IMR-90 (cell line): ENCODE measurements at regions not wholly inside any gene's neighbourhood (a gene's known extent, or its start where the extent isn't known, plus 50 kb on each side); places are given as distances from the start of the nearest gene placed in this dataset.

Experiments
- ATAC-seq: fragments of 200-7000 bp; cut with Tn5 transposase; 2 replicates; pipeline ENCODE4 v1.9.1; 2020; ENCODE audit warnings: low read depth, mild to moderate bottlenecking, moderate library complexity
- BruUV-seq: library from RNA; stranded (reverse); fragments of 400-500 nt; replicated peaks from 2 replicates; lab custom pipeline; 2021; lab: Mats Ljungman, UMichigan
- CTCF ChIA-PET: fragments of 300-600 bp; formaldehyde crosslinking; extraction: SDS; loops from one replicate; lab custom pipeline; 2021; ENCODE audit warnings: antibody characterized with exemption; lab: Yijun Ruan, JAX
- POLR2A ChIA-PET: fragments of 300-600 bp; sonication (Branson Sonifier 250); formaldehyde crosslinking; loops from one replicate; lab custom pipeline; 2022; ENCODE audit warnings: antibody characterized with exemption; ENCODE audit not compliant: unreplicated experiment; lab: Charles Lee
- DNase-seq: peaks from one replicate; pipeline ENCODE4 v3.0.0; 2013
- H2AFZ ChIP-seq: replicated peaks from 2 replicates; pipeline ENCODE3; 2013; ENCODE audit warnings: low read length, mild to moderate bottlenecking; ENCODE audit not compliant: poor library complexity
- H2AK5ac ChIP-seq: 2 replicates; pipeline ENCODE4 v1.6.1; 2013; ENCODE audit warnings: low read depth, low read length, inconsistent platforms
- H2AK9ac ChIP-seq: replicated peaks from 2 replicates; pipeline ENCODE3; 2013; ENCODE audit warnings: mild to moderate bottlenecking, low read depth, low read length, moderate library complexity; ENCODE audit not compliant: poor library complexity
- H2BK120ac ChIP-seq: 2 replicates; pipeline ENCODE4 v1.6.1; 2013; ENCODE audit warnings: low read depth, low read length, inconsistent platforms
- H2BK15ac ChIP-seq: 3 replicates; pipeline ENCODE4 v1.6.1; 2013; ENCODE audit warnings: low read depth, low read length, inconsistent platforms
- H2BK20ac ChIP-seq: 2 replicates; pipeline ENCODE4 v1.6.1; 2013; ENCODE audit warnings: low read depth, mild to moderate bottlenecking, inconsistent platforms, low read length, moderate library complexity
- H2BK5ac ChIP-seq: 2 replicates; pipeline ENCODE4 v1.6.1; 2013; ENCODE audit warnings: mild to moderate bottlenecking, low read depth, low read length, inconsistent platforms; ENCODE audit not compliant: poor library complexity, severe bottlenecking
- H3K14ac ChIP-seq: replicated peaks from 2 replicates; pipeline ENCODE4 v1.6.1; 2013; ENCODE audit warnings: low read depth, low read length, inconsistent platforms
- H3K18ac ChIP-seq: 2 replicates; pipeline ENCODE4 v1.6.1; 2013; ENCODE audit warnings: low read depth, low read length, control low read depth
- H3K23ac ChIP-seq: 2 replicates; pipeline ENCODE4 v1.6.1; 2013; ENCODE audit warnings: low read depth, low read length, inconsistent platforms
- H3K27ac ChIP-seq: 2 replicates; pipeline ENCODE4 v1.5.1; 2013; ENCODE audit warnings: mild to moderate bottlenecking, control low read depth, low read length; ENCODE audit not compliant: insufficient read depth
- H3K27me3 ChIP-seq: 2 replicates; pipeline ENCODE4 v1.6.1; 2013; ENCODE audit warnings: low read length; ENCODE audit not compliant: control insufficient read depth, insufficient read depth
- H3K36me3 ChIP-seq: 2 replicates; pipeline ENCODE4 v1.6.1; 2013; ENCODE audit warnings: low read length, mixed read lengths; ENCODE audit not compliant: control insufficient read depth, insufficient read depth
- H3K4ac ChIP-seq: 2 replicates; pipeline ENCODE4 v1.6.1; 2013; ENCODE audit warnings: low read depth, low read length, inconsistent platforms
- H3K4me1 ChIP-seq: 2 replicates; pipeline ENCODE4 v1.6.1; 2013; ENCODE audit warnings: low read length, mixed read lengths; ENCODE audit not compliant: control insufficient read depth, insufficient read depth
- H3K4me2 ChIP-seq: 2 replicates; pipeline ENCODE4 v1.6.1; 2013; ENCODE audit warnings: low read depth, mild to moderate bottlenecking, control low read depth, low read length, moderate library complexity
- H3K4me3 ChIP-seq: 2 replicates; pipeline ENCODE4 v1.5.1; 2013; ENCODE audit warnings: low read depth, mild to moderate bottlenecking, control low read depth, low read length, moderate library complexity; ENCODE audit not compliant: insufficient read depth
- H3K56ac ChIP-seq: 2 replicates; pipeline ENCODE4 v1.6.1; 2013; ENCODE audit warnings: low read length, inconsistent platforms; ENCODE audit not compliant: insufficient read depth; ENCODE audit errors: extremely low read depth
- H3K79me1 ChIP-seq, 2 experiments: 2 replicates each; pipeline ENCODE4 v1.6.1; 2013; ENCODE audit warnings: low read length in 2 of 2, inconsistent platforms in 1 of 2, low read depth in 1 of 2
- H3K9ac ChIP-seq: 2 replicates; pipeline ENCODE4 v1.6.1; 2013; ENCODE audit warnings: low read depth, low read length, control low read depth
- H3K9me1 ChIP-seq: 2 replicates; pipeline ENCODE4 v1.6.1; 2013; ENCODE audit warnings: low read length, inconsistent platforms; ENCODE audit not compliant: insufficient read depth
- H3K9me3 ChIP-seq: 2 replicates; pipeline ENCODE4 v1.6.1; 2013; ENCODE audit warnings: low read length; ENCODE audit not compliant: control insufficient read depth, insufficient read depth
- H4K20me1 ChIP-seq: 2 replicates; pipeline ENCODE4 v1.6.1; 2013; ENCODE audit warnings: low read length, inconsistent platforms; ENCODE audit not compliant: insufficient read depth
- H4K5ac ChIP-seq: 2 replicates; pipeline ENCODE4 v1.6.1; 2013; ENCODE audit warnings: mild to moderate bottlenecking, low read depth, low read length, control low read depth
- H4K8ac ChIP-seq, 2 experiments: 2 replicates each; pipeline ENCODE4 v1.6.1; 2013; ENCODE audit warnings: low read depth in 2 of 2, low read length in 2 of 2, control low read depth in 1 of 2, inconsistent platforms in 1 of 2
- H4K91ac ChIP-seq: 2 replicates; pipeline ENCODE4 v1.6.1; 2013; ENCODE audit warnings: low read depth, low read length, inconsistent platforms; ENCODE audit not compliant: insufficient read depth
- WGBS, 2 experiments: methylation state at CpG; one replicate each; pipeline versions ENCODE4 v1.1.5 to v1.1.7; 2013; ENCODE audit warnings: missing lambda C conversion rate in 2 of 2; ENCODE audit not compliant: insufficient read length in 1 of 2; ENCODE audit errors: extremely low coverage in 2 of 2; 5-methylcytosine and 5-hydroxymethylcytosine counted together
- dilution Hi-C: fragments of 300-500 bp; cut with HindIII; formaldehyde crosslinking; loops from one replicate; pipeline ENCODE4 v1.14.3; 2018; ENCODE audit warnings: low sequenced_read_pairs; ENCODE audit not compliant: unreplicated experiment
- in situ Hi-C: fragments of 300-500 bp; cut with MboI; formaldehyde crosslinking; loops from 3 replicates; pipeline ENCODE4 v1.14.3; 2019; ENCODE audit warnings: low sequenced_read_pairs, inconsistent platforms, mixed read lengths
- intact Hi-C: fragments of 100-400 bp; cut with micrococcal nuclease; formaldehyde crosslinking; loops from 2 replicates; pipeline ENCODE4 v1.10.0; 2022
- TF ChIP-seq, protein P1 (sequence below): fragments of 150-350 bp; IDR thresholded peaks from 2 replicates; pipeline ENCODE4 v1.6.1; 2016; ENCODE audit warnings: low read depth, mild to moderate bottlenecking, low read length, moderate library complexity, borderline replicate concordance

GRCh38 chr2:215536510-215536909 is 100.6 kb upstream of the FN1 start:
- Histone ChIP-seq H3K56ac (0 out of 2 replicates have a peak overlapping the region, but pooled peaks have one; percentile 8), H3K9me1 (no peaks in the 10 kb centered on the region; the same call in 1 of the 2 replicates), H3K27ac (peak overlapping the region; percentile 70; the same call in 1 of the 2 replicates), H2BK120ac (peak overlapping the region; percentile 89), H3K23ac (peak overlapping the region; percentile 72; the same call in 1 of the 2 replicates), H3K18ac (peak overlapping the region; percentile 100), H3K79me1 (no peaks in the 10 kb centered on the region), H3K27me3 (no peaks in the 10 kb centered on the region), H3K4ac (peak overlapping the region; percentile 86; the same call in 1 of the 2 replicates), H2AFZ (no peak overlapping the region), H4K5ac (peak overlapping the region; percentile 100), H4K20me1 (no peaks in the 10 kb centered on the region), H2BK15ac (peak overlapping the region; percentile 69; the same call in 1 of the 3 replicates), H3K9ac (peak overlapping the region; percentile 38; the same call in 1 of the 2 replicates), H3K9me3 (0 out of 2 replicates have a peak, but pooled peaks cover 5% of the 10 kb centered on the region), H3K4me3 (no peak overlapping the region), H2BK20ac (peak overlapping the region; percentile 81; the same call in 1 of the 2 replicates), H2AK9ac (no peak overlapping the region), H3K36me3 (no peaks in the 10 kb centered on the region), H3K4me1 (peaks cover 11% of the 10 kb centered on the region), H4K8ac (peak overlapping the region; percentile 49 to 81), H4K91ac (peak overlapping the region; percentile 53; the same call in 1 of the 2 replicates), H3K4me2 (peak overlapping the region; percentile 68; the same call in 1 of the 2 replicates), H2BK5ac (peak overlapping the region; percentile 85), H2AK5ac (peak overlapping the region; percentile 13; the same call in 1 of the 2 replicates), H3K14ac (peak overlapping the region; percentile 72)
- in situ Hi-C loops (no loop called here), intact Hi-C loops (loop anchor here (2.0 kb wide), 1 partner anchor 76 kb away; no protein-coding TSS in a partner anchor), dilution Hi-C loops (no loop called here)
- no peak for ATAC-seq
- TF ChIP-seq, protein P1, sequence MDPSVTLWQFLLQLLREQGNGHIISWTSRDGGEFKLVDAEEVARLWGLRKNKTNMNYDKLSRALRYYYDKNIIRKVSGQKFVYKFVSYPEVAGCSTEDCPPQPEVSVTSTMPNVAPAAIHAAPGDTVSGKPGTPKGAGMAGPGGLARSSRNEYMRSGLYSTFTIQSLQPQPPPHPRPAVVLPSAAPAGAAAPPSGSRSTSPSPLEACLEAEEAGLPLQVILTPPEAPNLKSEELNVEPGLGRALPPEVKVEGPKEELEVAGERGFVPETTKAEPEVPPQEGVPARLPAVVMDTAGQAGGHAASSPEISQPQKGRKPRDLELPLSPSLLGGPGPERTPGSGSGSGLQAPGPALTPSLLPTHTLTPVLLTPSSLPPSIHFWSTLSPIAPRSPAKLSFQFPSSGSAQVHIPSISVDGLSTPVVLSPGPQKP, result no peak
- DNase-seq, result peak; percentile 25
- no CpG with 5 or more reads among the region's 5 CpGs for WGBS, 2 experiments
- BruUV-seq, result no TSS peak
- ChIA-PET POLR2A (no interaction called here), CTCF (interaction anchor here (0.6 kb wide), 1 partner anchor 88 kb away, joined by 4 read pairs; no protein-coding TSS in a partner anchor)
